Nephron (organoid): ENCODE measurements at regions not wholly inside any gene's neighbourhood (a gene's known extent, or its start where the extent isn't known, plus 50 kb on each side); places are given as distances from the start of the nearest gene placed in this dataset.

Source experiments
- H3K27ac Mint-ChIP-seq, 3 experiments: 2 replicates each; pipeline ENCODE4 v1.8.0; 2020; ENCODE audit warnings: mixed read lengths in 3 of 3, mild to moderate bottlenecking in 2 of 3, moderate library complexity in 1 of 3
- H3K27me3 Mint-ChIP-seq: 2 replicates; pipeline ENCODE4 v1.8.0; 2021; ENCODE audit warnings: low read depth, mild to moderate bottlenecking, moderate library complexity, mixed read lengths
- H3K36me3 Mint-ChIP-seq: 2 replicates; pipeline ENCODE4 v1.8.0; 2020; ENCODE audit warnings: low read depth, mixed read lengths
- H3K4me1 Mint-ChIP-seq: 2 replicates; pipeline ENCODE4 v1.8.0; 2020; ENCODE audit warnings: mixed read lengths
- H3K4me3 Mint-ChIP-seq, 3 experiments: 2 replicates each; pipeline ENCODE4 v1.8.0; 2020; ENCODE audit warnings: mild to moderate bottlenecking in 3 of 3, mixed read lengths in 3 of 3, moderate library complexity in 2 of 3
- H3K9me3 Mint-ChIP-seq: 2 replicates; pipeline ENCODE4 v1.8.0; 2020; ENCODE audit warnings: mixed read lengths
- TF ChIP-seq, protein P1 (sequence below), 3 experiments: fragments of 200-600 bp; sonication (generic); IDR thresholded peaks; one replicate each; pipeline ENCODE4 v1.5.0; 2021; ENCODE audit warnings: antibody characterized with exemption in 3 of 3; ENCODE audit not compliant: unreplicated experiment in 3 of 3

DNA sequence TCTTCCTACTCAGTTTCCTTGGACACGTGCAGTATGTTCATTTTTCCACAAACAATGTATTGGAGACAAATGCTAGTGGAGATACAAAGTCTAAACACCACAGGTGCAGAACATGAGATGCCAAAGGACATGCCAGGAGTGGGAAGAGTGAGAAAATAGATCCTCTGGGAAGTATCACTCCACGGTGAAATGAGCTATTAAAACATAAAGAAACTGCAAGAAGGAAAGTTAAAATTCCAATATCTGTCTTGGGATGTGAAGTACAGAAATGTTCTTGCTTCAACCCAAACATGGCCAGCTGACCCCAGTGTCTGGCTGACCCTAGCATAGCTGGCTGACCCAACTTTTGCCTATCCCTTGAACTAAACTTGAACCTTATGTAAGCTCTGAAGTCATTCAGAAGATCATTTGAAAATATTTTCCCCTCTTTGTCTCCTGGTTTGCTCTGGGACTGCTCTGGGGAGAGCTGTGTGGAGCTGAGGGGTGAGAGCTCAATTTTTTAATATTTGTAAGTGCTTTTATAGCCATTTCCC lies 59.5 kb downstream of the FZD1 start:
- H3K4me3 Mint-ChIP-seq, result peak overlapping the region in 1 of 3 experiments; percentile 35
- H3K4me1 Mint-ChIP-seq, result peaks cover 42% of the 10 kb centered on the region
- no peaks in the 10 kb centered on the region for H3K27me3 Mint-ChIP-seq
- TF ChIP-seq, protein P1, sequence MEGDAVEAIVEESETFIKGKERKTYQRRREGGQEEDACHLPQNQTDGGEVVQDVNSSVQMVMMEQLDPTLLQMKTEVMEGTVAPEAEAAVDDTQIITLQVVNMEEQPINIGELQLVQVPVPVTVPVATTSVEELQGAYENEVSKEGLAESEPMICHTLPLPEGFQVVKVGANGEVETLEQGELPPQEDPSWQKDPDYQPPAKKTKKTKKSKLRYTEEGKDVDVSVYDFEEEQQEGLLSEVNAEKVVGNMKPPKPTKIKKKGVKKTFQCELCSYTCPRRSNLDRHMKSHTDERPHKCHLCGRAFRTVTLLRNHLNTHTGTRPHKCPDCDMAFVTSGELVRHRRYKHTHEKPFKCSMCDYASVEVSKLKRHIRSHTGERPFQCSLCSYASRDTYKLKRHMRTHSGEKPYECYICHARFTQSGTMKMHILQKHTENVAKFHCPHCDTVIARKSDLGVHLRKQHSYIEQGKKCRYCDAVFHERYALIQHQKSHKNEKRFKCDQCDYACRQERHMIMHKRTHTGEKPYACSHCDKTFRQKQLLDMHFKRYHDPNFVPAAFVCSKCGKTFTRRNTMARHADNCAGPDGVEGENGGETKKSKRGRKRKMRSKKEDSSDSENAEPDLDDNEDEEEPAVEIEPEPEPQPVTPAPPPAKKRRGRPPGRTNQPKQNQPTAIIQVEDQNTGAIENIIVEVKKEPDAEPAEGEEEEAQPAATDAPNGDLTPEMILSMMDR (IDR thresholded peaks at IDR 0.05; ENCODE audit: unreplicated experiment in 3 of 3), result no peak
- no peaks in the 10 kb centered on the region for H3K36me3 Mint-ChIP-seq
- no peaks in the 10 kb centered on the region for H3K9me3 Mint-ChIP-seq
- peak overlapping the region in 2 of 3 experiments; percentile 15 to 74 for H3K27ac Mint-ChIP-seq

DNA sequence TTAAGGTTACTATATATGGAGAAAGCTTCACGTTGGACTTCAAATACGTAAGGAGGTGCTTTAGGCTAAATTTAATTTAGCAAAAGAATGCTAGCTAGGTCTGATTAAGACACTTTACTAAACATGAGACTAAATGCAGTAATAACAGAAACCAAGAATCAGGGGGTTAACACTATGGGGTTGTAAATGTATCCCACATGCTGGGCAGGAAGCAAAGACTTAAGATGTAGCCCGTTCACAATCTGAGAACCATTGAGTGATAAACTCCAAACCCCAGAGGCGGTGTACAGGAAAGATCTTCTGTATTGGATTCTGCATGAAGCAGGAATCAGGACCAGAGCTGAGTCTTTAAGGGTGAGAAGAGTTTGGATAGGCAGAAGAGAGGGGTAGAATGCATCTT lies 60.4 kb downstream of the FZD1 start:
- TF ChIP-seq, protein P1 (IDR thresholded peaks at IDR 0.05; ENCODE audit: unreplicated experiment in 3 of 3), result no peak
- H3K9me3 Mint-ChIP-seq, result no peaks in the 10 kb centered on the region
- H3K27me3 Mint-ChIP-seq, result no peaks in the 10 kb centered on the region
- peak overlapping the region in 2 of 3 experiments; percentile 59 to 74 for H3K27ac Mint-ChIP-seq
- no peak overlapping the region for H3K4me3 Mint-ChIP-seq
- H3K36me3 Mint-ChIP-seq, result no peaks in the 10 kb centered on the region
- H3K4me1 Mint-ChIP-seq, result peaks cover 45% of the 10 kb centered on the region

DNA sequence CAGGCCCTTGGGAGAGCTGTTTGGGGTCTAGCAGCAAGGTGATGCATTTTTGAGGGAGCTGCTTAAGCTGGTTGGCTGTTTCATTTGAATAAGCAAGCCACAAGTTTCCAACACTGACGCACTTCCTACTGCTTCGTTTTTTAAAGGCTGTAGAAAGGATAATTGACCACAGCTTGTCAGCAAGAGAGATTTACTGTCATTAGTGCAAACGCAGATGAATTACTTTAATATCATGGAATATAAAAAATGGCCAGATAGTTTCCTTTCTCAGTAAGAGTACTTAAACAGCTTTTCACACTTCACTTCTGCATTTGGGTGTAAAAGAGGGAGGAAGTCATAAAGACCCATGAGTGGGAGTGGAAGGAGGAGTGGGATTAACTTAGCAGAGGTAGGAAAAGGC lies 61.5 kb downstream of the FZD1 start:
- no peaks in the 10 kb centered on the region for H3K27me3 Mint-ChIP-seq
- no peaks in the 10 kb centered on the region for H3K9me3 Mint-ChIP-seq
- peak overlapping the region; percentile 23 to 74 (median 59) for H3K27ac Mint-ChIP-seq
- TF ChIP-seq, protein P1 (IDR thresholded peaks at IDR 0.05; ENCODE audit: unreplicated experiment in 3 of 3), result no peak
- H3K36me3 Mint-ChIP-seq, result no peaks in the 10 kb centered on the region
- no peak overlapping the region for H3K4me3 Mint-ChIP-seq
- H3K4me1 Mint-ChIP-seq, result peaks cover 55% of the 10 kb centered on the region

DNA sequence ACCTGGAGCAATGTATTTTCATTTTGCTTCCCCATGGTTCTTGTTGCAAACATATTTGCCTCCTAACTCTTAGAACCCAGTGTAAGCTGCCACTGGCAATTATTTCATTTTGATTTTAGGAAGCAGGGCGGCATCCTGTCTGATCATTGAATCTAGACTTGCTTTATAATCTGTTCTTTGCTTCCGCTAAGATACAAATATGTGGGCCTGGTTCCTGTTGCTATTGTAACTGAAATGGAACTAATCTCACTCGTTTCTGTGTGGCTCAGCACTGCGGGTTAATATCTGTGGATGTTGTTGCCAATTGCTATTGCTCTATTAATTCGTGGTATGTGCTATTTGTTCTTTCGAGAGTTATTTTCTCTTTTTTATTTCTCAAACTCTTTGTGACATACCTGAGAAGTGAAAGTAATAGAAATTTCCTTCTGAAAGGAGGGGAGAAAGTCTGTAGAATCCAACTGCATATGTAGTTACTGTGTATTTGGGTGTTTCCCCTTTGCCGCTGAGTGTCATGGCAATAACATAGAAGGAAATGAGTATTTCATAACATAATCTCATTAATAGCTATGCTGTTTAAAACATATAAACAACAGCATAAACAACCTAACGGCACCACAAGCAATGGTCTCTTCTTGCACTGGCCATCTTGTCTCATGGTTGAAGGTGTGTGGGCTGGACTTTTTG lies 62.4 kb downstream of the FZD1 start:
- TF ChIP-seq, protein P1 (IDR thresholded peaks at IDR 0.05; ENCODE audit: unreplicated experiment in 3 of 3), result no peak
- no peaks in the 10 kb centered on the region for H3K36me3 Mint-ChIP-seq
- H3K27ac Mint-ChIP-seq, result peak overlapping the region in 2 of 3 experiments; percentile 59 to 74
- H3K4me3 Mint-ChIP-seq, result no peak overlapping the region
- peaks cover 57% of the 10 kb centered on the region for H3K4me1 Mint-ChIP-seq
- H3K27me3 Mint-ChIP-seq, result no peaks in the 10 kb centered on the region
- no peaks in the 10 kb centered on the region for H3K9me3 Mint-ChIP-seq

DNA sequence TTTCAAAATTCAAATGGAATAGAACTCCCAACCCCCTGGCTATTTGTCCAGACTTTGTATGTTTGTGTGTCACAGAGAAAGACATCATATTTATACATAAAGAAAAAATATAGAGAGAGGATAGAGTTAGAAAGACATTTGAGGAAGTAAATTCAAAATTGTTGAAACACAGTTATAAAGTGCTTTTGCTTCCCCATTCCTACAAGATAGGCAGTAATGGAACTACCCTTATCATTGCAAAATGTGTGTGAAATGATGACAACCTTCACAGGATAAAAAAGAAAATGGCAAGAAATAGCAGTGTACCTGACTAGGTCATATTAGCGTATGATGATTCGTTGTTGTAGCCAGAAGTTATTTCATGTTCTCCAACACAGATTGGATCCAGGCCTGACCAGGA lies 63.1 kb downstream of the FZD1 start:
- Mint-ChIP-seq H3K27ac (peak overlapping the region in 1 of 3 experiments; percentile 32), H3K27me3 (no peaks in the 10 kb centered on the region), H3K36me3 (no peaks in the 10 kb centered on the region), H3K4me1 (peaks cover 52% of the 10 kb centered on the region), H3K9me3 (no peaks in the 10 kb centered on the region), H3K4me3 (no peak overlapping the region)
- TF ChIP-seq, protein P1 (IDR thresholded peaks at IDR 0.05; ENCODE audit: unreplicated experiment in 3 of 3), result no peak

DNA sequence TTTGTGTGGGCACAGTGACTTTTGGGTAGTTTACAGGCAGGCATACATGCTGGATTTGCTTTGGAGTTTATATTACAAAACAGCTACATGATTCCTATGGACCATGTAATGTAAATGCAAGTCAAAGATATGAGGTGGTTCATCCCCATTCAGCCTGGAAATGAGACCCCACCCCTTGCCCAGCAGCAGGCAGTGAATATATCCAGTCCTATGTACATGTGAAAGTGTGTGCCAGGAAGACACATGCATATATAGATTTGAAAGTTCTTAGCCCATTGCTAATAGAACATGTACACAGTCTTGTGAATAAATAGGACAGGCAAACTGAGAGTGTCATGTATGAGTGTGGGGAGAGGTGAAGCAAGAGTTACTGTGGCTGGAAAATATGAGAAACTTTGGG lies 65.3 kb downstream of the FZD1 start:
- no peaks in the 10 kb centered on the region for H3K27me3 Mint-ChIP-seq
- H3K36me3 Mint-ChIP-seq, result no peaks in the 10 kb centered on the region
- TF ChIP-seq, protein P1 (IDR thresholded peaks at IDR 0.05; ENCODE audit: unreplicated experiment in 3 of 3), result no peak
- H3K27ac Mint-ChIP-seq, result peak overlapping the region; percentile 8 to 91 (median 83)
- no peak overlapping the region for H3K4me3 Mint-ChIP-seq
- H3K9me3 Mint-ChIP-seq, result no peaks in the 10 kb centered on the region
- H3K4me1 Mint-ChIP-seq, result peaks cover 35% of the 10 kb centered on the region
